Glutamatergic neuron (in vitro differentiated cells): ENCODE measurements at regions not wholly inside any gene's neighbourhood (a gene's known extent, or its start where the extent isn't known, plus 50 kb on each side); places are given as distances from the start of the nearest gene placed in this dataset.
"Not testable (repeated sequence)": the region's sequence is repeated elsewhere in the genome, so short reads cannot be mapped to it uniquely, and the experiment has no call there.

ENCODE experiments used
- DNase-seq: peaks from one replicate; pipeline ENCODE4 v3.0.0; 2022
- H3K27ac Mint-ChIP-seq: one replicate; pipeline ENCODE4 v1.8.0; 2020; ENCODE audit warnings: mild to moderate bottlenecking, mixed read lengths, inconsistent platforms; ENCODE audit not compliant: unreplicated experiment
- H3K27me3 Mint-ChIP-seq: one replicate; pipeline ENCODE4 v1.8.0; 2020; ENCODE audit warnings: mild to moderate bottlenecking, moderate library complexity, mixed read lengths, inconsistent platforms; ENCODE audit not compliant: unreplicated experiment
- H3K36me3 Mint-ChIP-seq: one replicate; pipeline ENCODE4 v1.8.0; 2020; ENCODE audit warnings: mild to moderate bottlenecking, mixed read lengths, inconsistent platforms; ENCODE audit not compliant: unreplicated experiment
- H3K4me1 Mint-ChIP-seq: one replicate; pipeline ENCODE4 v1.8.0; 2020; ENCODE audit warnings: mild to moderate bottlenecking, low read depth, mixed read lengths, inconsistent platforms; ENCODE audit not compliant: unreplicated experiment
- H3K4me3 Mint-ChIP-seq: one replicate; pipeline ENCODE4 v1.8.0; 2020; ENCODE audit warnings: mild to moderate bottlenecking, mixed read lengths, inconsistent platforms; ENCODE audit not compliant: unreplicated experiment
- H3K9me3 Mint-ChIP-seq: one replicate; pipeline ENCODE4 v1.8.0; 2020; ENCODE audit warnings: mild to moderate bottlenecking, moderate library complexity, mixed read lengths, inconsistent platforms; ENCODE audit not compliant: unreplicated experiment
- TF ChIP-seq, protein P1 (sequence below): fragments of 200-600 bp; sonication (generic); IDR thresholded peaks from one replicate; pipeline ENCODE4 v1.5.0; 2021; ENCODE audit not compliant: partially characterized antibody, unreplicated experiment

DNA sequence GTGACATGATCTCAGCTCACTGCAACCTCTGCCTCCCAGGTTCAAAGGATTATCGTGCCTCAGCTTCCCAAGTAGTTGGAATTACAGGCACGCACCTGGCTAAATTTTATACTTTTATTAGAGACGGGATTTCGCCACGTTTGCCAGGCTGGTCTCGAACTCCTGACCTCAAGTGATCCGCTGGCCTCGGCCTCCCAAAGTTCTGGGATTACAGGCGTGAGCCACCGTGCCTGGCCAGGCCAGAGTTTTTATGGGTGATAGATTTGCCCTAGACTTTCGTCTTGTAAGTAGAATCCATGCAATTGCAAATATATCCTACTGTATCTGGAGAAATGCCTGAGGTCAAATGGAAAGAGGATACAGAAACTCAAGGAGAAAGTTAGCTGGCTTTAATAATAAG, 819.9 kb upstream of the SLITRK1 start:
- no peaks in the 10 kb centered on the region for H3K27me3 Mint-ChIP-seq
- H3K36me3 Mint-ChIP-seq = peaks cover 6% of the 10 kb centered on the region
- no peak for DNase-seq
- H3K9me3 Mint-ChIP-seq = peaks cover 2% of the 10 kb centered on the region
- TF ChIP-seq, protein P1, sequence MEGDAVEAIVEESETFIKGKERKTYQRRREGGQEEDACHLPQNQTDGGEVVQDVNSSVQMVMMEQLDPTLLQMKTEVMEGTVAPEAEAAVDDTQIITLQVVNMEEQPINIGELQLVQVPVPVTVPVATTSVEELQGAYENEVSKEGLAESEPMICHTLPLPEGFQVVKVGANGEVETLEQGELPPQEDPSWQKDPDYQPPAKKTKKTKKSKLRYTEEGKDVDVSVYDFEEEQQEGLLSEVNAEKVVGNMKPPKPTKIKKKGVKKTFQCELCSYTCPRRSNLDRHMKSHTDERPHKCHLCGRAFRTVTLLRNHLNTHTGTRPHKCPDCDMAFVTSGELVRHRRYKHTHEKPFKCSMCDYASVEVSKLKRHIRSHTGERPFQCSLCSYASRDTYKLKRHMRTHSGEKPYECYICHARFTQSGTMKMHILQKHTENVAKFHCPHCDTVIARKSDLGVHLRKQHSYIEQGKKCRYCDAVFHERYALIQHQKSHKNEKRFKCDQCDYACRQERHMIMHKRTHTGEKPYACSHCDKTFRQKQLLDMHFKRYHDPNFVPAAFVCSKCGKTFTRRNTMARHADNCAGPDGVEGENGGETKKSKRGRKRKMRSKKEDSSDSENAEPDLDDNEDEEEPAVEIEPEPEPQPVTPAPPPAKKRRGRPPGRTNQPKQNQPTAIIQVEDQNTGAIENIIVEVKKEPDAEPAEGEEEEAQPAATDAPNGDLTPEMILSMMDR = no peak
- H3K4me1 Mint-ChIP-seq = no peaks in the 10 kb centered on the region
- H3K27ac Mint-ChIP-seq = no peak overlapping the region
- no peak overlapping the region for H3K4me3 Mint-ChIP-seq

DNA sequence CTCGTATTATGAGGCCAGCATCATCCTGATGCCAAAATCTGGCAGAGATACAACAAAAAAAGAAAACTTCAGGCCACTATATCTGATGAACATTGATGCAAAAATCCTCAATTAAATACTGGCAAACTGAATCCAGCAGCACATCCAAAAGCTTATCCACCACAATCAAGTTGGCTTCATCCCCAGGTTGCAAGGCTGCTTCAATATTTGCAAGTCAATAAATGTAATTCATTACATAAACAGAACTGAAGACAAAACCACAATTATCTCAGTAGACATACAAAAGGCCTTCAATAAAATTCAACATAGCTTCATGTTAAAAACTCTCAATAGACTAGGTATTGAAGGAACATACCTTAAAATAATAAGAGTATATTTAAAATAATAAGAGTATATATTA, 815.3 kb upstream of the SLITRK1 start:
- H3K27ac Mint-ChIP-seq, H3K36me3 Mint-ChIP-seq, H3K9me3 Mint-ChIP-seq, DNase-seq, H3K27me3 Mint-ChIP-seq, H3K4me1 Mint-ChIP-seq, H3K4me3 Mint-ChIP-seq: not testable (repeated sequence)

DNA sequence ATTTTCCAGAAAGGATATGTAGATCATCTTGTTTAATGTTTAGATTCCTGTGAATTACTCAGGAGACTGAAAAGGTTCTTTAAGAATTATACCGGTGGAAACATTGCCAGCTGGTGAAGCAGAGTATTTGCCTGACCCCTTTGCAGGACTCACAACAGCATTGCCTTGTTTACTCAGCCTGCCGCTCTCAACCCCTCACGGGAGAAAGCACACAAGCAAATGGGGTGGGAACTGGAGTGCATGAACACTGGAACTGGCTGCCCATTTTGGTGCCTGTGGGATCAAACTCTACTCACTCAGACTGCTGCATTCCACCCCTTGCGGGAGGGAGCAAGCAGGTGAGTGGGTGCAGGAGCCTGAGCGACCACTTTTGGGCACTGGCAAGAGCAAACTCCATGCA, 804.7 kb upstream of the SLITRK1 start:
- no peaks in the 10 kb centered on the region for H3K4me1 Mint-ChIP-seq
- DNase-seq = no peak
- no peaks in the 10 kb centered on the region for H3K9me3 Mint-ChIP-seq
- TF ChIP-seq, protein P1 = no peak
- no peaks in the 10 kb centered on the region for H3K36me3 Mint-ChIP-seq
- H3K27me3 Mint-ChIP-seq = no peaks in the 10 kb centered on the region
- no peak overlapping the region for H3K4me3 Mint-ChIP-seq
- no peak overlapping the region for H3K27ac Mint-ChIP-seq

DNA sequence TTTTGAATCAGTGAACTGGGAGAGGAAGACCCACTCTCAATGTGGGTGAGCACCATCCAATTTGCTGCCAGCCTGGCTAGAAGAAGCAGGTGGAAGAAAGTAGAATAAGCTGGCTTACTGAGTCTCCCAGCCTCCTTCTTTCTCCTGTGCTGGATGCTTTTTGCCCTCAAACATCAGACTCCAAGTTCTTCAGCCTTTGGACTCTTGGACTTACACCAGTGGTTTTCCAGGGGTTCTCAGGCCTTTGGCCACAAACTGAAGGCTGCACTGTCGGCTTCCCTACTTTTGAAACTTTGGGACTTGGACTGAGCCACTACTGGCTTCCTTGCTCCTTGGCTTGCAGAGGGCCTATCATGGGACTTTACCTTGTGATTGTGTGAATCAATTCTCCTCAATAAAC, 804.2 kb upstream of the SLITRK1 start:
- H3K36me3 Mint-ChIP-seq = no peaks in the 10 kb centered on the region
- no peaks in the 10 kb centered on the region for H3K27me3 Mint-ChIP-seq
- H3K4me3 Mint-ChIP-seq = no peak overlapping the region
- H3K27ac Mint-ChIP-seq = no peak overlapping the region
- no peaks in the 10 kb centered on the region for H3K4me1 Mint-ChIP-seq
- DNase-seq = no peak
- TF ChIP-seq, protein P1 = no peak
- no peaks in the 10 kb centered on the region for H3K9me3 Mint-ChIP-seq

GRCh38 chr13:84684804-84685203, 802.5 kb upstream of the SLITRK1 start:
- no peak overlapping the region for H3K4me3 Mint-ChIP-seq
- TF ChIP-seq, protein P1 = no peak
- no peaks in the 10 kb centered on the region for H3K27me3 Mint-ChIP-seq
- no peak overlapping the region for H3K27ac Mint-ChIP-seq
- H3K4me1 Mint-ChIP-seq = no peaks in the 10 kb centered on the region
- no peaks in the 10 kb centered on the region for H3K36me3 Mint-ChIP-seq
- no peaks in the 10 kb centered on the region for H3K9me3 Mint-ChIP-seq
- no peak for DNase-seq
